ENCODE measurements at regions not wholly inside any gene's neighbourhood (a gene's known extent, or its start where the extent isn't known, plus 50 kb on each side); places are given as distances from the start of the nearest gene placed in this dataset.

DNA sequence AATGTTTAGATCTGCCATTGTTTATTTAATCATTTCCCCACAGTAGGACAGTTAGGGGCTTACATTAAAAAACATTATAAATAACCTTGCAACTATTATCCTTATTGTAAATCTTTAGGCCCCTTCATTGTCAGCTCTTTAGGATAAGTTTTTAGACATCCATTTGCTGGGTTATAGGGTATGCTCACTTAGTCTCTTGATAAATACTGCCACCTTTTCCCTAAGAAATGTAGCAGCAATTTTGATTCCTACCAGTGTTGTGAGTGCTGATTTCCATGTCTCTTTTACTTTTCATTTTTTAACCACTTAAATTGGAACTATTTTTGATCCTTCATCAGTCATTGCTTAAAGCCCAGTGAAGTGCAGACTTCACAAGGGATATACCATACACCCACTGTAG lies 94.4 kb downstream of the AVPR1A start:
- no TSS peak for BruUV-seq (replicated peaks)
- no peak overlapping the region for H2AFZ ChIP-seq (ENCODE audit: low read depth, low read length)
- H3K9ac ChIP-seq (replicated peaks; ENCODE audit: extremely low read depth, insufficient read depth, low read length), result no peak overlapping the region
- DNase-seq (ENCODE audit: low read depth, low spot score) (no peak), FAIRE-seq (no peak)
- H4K20me1 ChIP-seq (replicated peaks; ENCODE audit: control insufficient read depth, extremely low read depth, insufficient read depth, low read length), result no peaks in the 10 kb centered on the region
- H3K79me2 ChIP-seq (ENCODE audit: control insufficient read depth, insufficient read depth, low read length), result no peaks in the 10 kb centered on the region
- H3K27me3 ChIP-seq (ENCODE audit: control insufficient read depth in 2 of 2, insufficient read depth in 2 of 2, low read length in 2 of 2), result no peaks in the 10 kb centered on the region
- dilution Hi-C loops (cut with MboI; ENCODE audit: extremely low pct_ligation_motif_present, low sequenced_read_pairs), result no loop called here
- H3K4me1 ChIP-seq (ENCODE audit: control insufficient read depth, extremely low read depth, insufficient read depth, low read length), result no peaks in the 10 kb centered on the region
- no peak for TF ChIP-seq MYC (IDR thresholded peaks at IDR 0.05; ENCODE audit: low read depth, low read length)
- no peak for TF ChIP-seq CTCF (IDR thresholded peaks at IDR 0.05; ENCODE audit: extremely low read depth in 1 of 2, insufficient read depth in 1 of 2, low read depth in 1 of 2, low read length in 2 of 2)
- no peak for TF ChIP-seq FOS (IDR thresholded peaks at IDR 0.05; ENCODE audit: borderline replicate concordance, insufficient read depth, low read length)
- TF ChIP-seq, protein P1, sequence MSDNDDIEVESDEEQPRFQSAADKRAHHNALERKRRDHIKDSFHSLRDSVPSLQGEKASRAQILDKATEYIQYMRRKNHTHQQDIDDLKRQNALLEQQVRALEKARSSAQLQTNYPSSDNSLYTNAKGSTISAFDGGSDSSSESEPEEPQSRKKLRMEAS (IDR thresholded peaks at IDR 0.05; ENCODE audit: insufficient read depth, insufficient read length), result no peak
- TF ChIP-seq EZH2 (IDR thresholded peaks at IDR 0.05; ENCODE audit: borderline replicate concordance, low read depth, low read length, severe bottlenecking), result no peak
- TF ChIP-seq POLR2AphosphoS5 (IDR thresholded peaks at IDR 0.05; ENCODE audit: insufficient read depth, low read depth, low read length), result no peak
- TF ChIP-seq GATA2 (IDR thresholded peaks at IDR 0.05; ENCODE audit: insufficient read depth, insufficient read length, low read depth, low read length), result no peak
- no peak for TF ChIP-seq POLR2A (IDR thresholded peaks at IDR 0.05; ENCODE audit: low read depth, low read length)
- TF ChIP-seq JUN (IDR thresholded peaks at IDR 0.05; ENCODE audit: borderline replicate concordance, insufficient read depth, insufficient read length, low read depth), result no peak
- ChIA-PET CTCF (interaction anchor here (0.6 kb wide), 1 partner anchor 8 kb away, joined by 3 read pairs; no protein-coding TSS in a partner anchor), POLR2A (no interaction called here)
- H3K9me1 ChIP-seq (replicated peaks; ENCODE audit: control insufficient read depth, extremely low read depth, insufficient read depth, low read length), result no peaks in the 10 kb centered on the region
- H3K36me3 ChIP-seq (ENCODE audit: control insufficient read depth in 2 of 2, extremely low read depth in 1 of 2, insufficient read depth in 2 of 2, low read length in 2 of 2), result no peaks in the 10 kb centered on the region
- intact Hi-C loops (cut with micrococcal nuclease), result no loop called here
- H3K27ac ChIP-seq (ENCODE audit: insufficient read depth, low read depth, low read length), result no peak overlapping the region
- no peak overlapping the region for H3K4me2 ChIP-seq (ENCODE audit: insufficient read depth, low read length)
- H3K4me3 ChIP-seq (replicated peaks in 1 of 3; ENCODE audit: insufficient read depth in 1 of 3, low read depth in 1 of 3, low read length in 3 of 3), result no peak overlapping the region
- H3K9me3 ChIP-seq (replicated peaks; ENCODE audit: control insufficient read depth, insufficient read depth, low read length), result no peaks in the 10 kb centered on the region

Data from endothelial cell of umbilical vein (primary cell).